ENCODE measurements at regions not wholly inside any gene's neighbourhood (a gene's known extent, or its start where the extent isn't known, plus 50 kb on each side); places are given as distances from the start of the nearest gene placed in this dataset.

GRCh38 chr3:159818399-159818798, 170.2 kb upstream of the IL12A start:
- no peak for DNase-seq (ENCODE audit: low read depth)

GRCh38 chr3:159818997-159819500, 169.6 kb upstream of the IL12A start:
- DNase-seq (ENCODE audit: low read depth), result no peak

- DNase-seq (ENCODE audit: low read depth), result no peak
Measured at GRCh38 chr3:159819676-159820075, 169.0 kb upstream of the IL12A start.

- DNase-seq (ENCODE audit: low read depth), result no peak
Measured at GRCh38 chr3:159821110-159821509, 167.5 kb upstream of the IL12A start.

GRCh38 chr3:159821736-159822135, 166.9 kb upstream of the IL12A start:
- DNase-seq (ENCODE audit: low read depth), result no peak

GRCh38 chr3:159823780-159824179, 164.9 kb upstream of the IL12A start:
- DNase-seq (ENCODE audit: low read depth), result no peak

- no peak for DNase-seq (ENCODE audit: low read depth)
Measured at GRCh38 chr3:159824333-159824732, 164.3 kb upstream of the IL12A start.

GRCh38 chr3:159825216-159825854, 163.3 kb upstream of the IL12A start:
- DNase-seq (ENCODE audit: low read depth), result no peak

- no peak for DNase-seq (ENCODE audit: low read depth)
Measured at GRCh38 chr3:159828542-159828943, 160.1 kb upstream of the IL12A start.

GRCh38 chr3:159829056-159829455, 159.6 kb upstream of the IL12A start:
- DNase-seq (ENCODE audit: low read depth), result no peak

- no peak for DNase-seq (ENCODE audit: low read depth)
Measured at GRCh38 chr3:159829539-159830227, 159.0 kb upstream of the IL12A start.

GRCh38 chr3:159830523-159831154, 158.0 kb upstream of the IL12A start:
- no peak for DNase-seq (ENCODE audit: low read depth)

GRCh38 chr3:159831466-159831865, 157.2 kb upstream of the IL12A start:
- DNase-seq (ENCODE audit: low read depth), result no peak

- no peak for DNase-seq (ENCODE audit: low read depth)
Measured at GRCh38 chr3:159832024-159832423, 156.6 kb upstream of the IL12A start.

- DNase-seq (ENCODE audit: low read depth), result no peak
Measured at GRCh38 chr3:159835126-159835525, 153.5 kb upstream of the IL12A start.

- no peak for DNase-seq (ENCODE audit: low read depth)
Measured at GRCh38 chr3:159837725-159838124, 150.9 kb upstream of the IL12A start.

- DNase-seq (ENCODE audit: low read depth), result no peak
Measured at GRCh38 chr3:159838938-159839337, 149.7 kb upstream of the IL12A start.

GRCh38 chr3:159839561-159840379, 148.9 kb upstream of the IL12A start, which contains the start of gene SCHIP1:
Gene SCHIP1 (plus strand): TSS chr3:159839861.
- no peak for DNase-seq (ENCODE audit: low read depth)

GRCh38 chr3:159840703-159841299, 147.8 kb upstream of the IL12A start:
- DNase-seq (ENCODE audit: low read depth), result no peak

GRCh38 chr3:159841766-159842165, 146.9 kb upstream of the IL12A start:
- no peak for DNase-seq (ENCODE audit: low read depth)

- no peak for DNase-seq (ENCODE audit: low read depth)
Measured at GRCh38 chr3:159843840-159844730, 144.6 kb upstream of the IL12A start.

Data from activated T-cell treated with anti-CD3 and anti-CD28 coated beads for 24 hours (primary cell).